GM23338 (cell line): ENCODE measurements at regions not wholly inside any gene's neighbourhood (a gene's known extent, or its start where the extent isn't known, plus 50 kb on each side); places are given as distances from the start of the nearest gene placed in this dataset.

Source experiments
- ATAC-seq: fragments of 200-7000 bp; cut with Tn5 transposase; 3 replicates; pipeline ENCODE4 v1.9.1; 2020
- DNase-seq: peaks from one replicate; pipeline ENCODE4 v3.0.0-alpha.2; 2015; ENCODE audit warnings: low spot score
- H2AFZ ChIP-seq: fragments of 200-600 bp; sonication (generic); 2 replicates; pipeline ENCODE4 v1.8.0; 2016; ENCODE audit warnings: antibody characterized with exemption, mild to moderate bottlenecking, moderate library complexity
- H3F3A ChIP-seq: fragments of 200-600 bp; sonication (generic); replicated peaks from 2 replicates; pipeline ENCODE4 v1.8.0; 2017; ENCODE audit warnings: antibody characterized with exemption, mixed run types, low read depth
- H3K27ac ChIP-seq: fragments of 200-600 bp; sonication (generic); 2 replicates; pipeline ENCODE4 v1.6.1; 2016; ENCODE audit warnings: low read depth
- H3K27me3 ChIP-seq: fragments of 200-600 bp; sonication (generic); 2 replicates; pipeline ENCODE4 v1.8.0; 2016; ENCODE audit warnings: mild to moderate bottlenecking, mixed run types, moderate library complexity; ENCODE audit not compliant: insufficient read depth
- H3K36me3 ChIP-seq: fragments of 200-600 bp; sonication (generic); 2 replicates; pipeline ENCODE4 v1.8.0; 2016; ENCODE audit warnings: mild to moderate bottlenecking; ENCODE audit not compliant: insufficient read depth
- H3K4me1 ChIP-seq: fragments of 200-600 bp; sonication (generic); 2 replicates; pipeline ENCODE4 v1.8.0; 2016; ENCODE audit warnings: mild to moderate bottlenecking, moderate library complexity; ENCODE audit not compliant: insufficient read depth
- H3K4me2 ChIP-seq: fragments of 200-600 bp; sonication (generic); 2 replicates; pipeline ENCODE4 v1.7.1; 2017; ENCODE audit warnings: mixed run types
- H3K4me3 ChIP-seq: fragments of 200-600 bp; sonication (generic); 2 replicates; pipeline ENCODE4 v1.6.1; 2016; ENCODE audit warnings: mixed run types
- H3K79me2 ChIP-seq: fragments of 200-600 bp; sonication (generic); replicated peaks from 2 replicates; pipeline ENCODE4 v1.8.0; 2017; ENCODE audit warnings: mild to moderate bottlenecking; ENCODE audit not compliant: insufficient read depth
- H3K9me2 ChIP-seq: fragments of 200-600 bp; sonication (generic); 2 replicates; pipeline ENCODE4 v1.8.0; 2017; ENCODE audit not compliant: insufficient read depth
- H4K20me1 ChIP-seq: fragments of 200-600 bp; sonication (generic); replicated peaks from 2 replicates; pipeline ENCODE4 v1.8.0; 2017; ENCODE audit warnings: mild to moderate bottlenecking; ENCODE audit not compliant: insufficient read depth
- H3K27ac Mint-ChIP-seq: 2 replicates; pipeline ENCODE4 v1.8.0; 2020; ENCODE audit warnings: inconsistent platforms, mild to moderate bottlenecking, moderate library complexity, mixed read lengths
- H3K27me3 Mint-ChIP-seq: 3 replicates; pipeline ENCODE4 v1.8.0; 2022; ENCODE audit warnings: low read depth, mild to moderate bottlenecking, moderate library complexity, mixed read lengths, inconsistent platforms; ENCODE audit not compliant: insufficient read depth, poor library complexity
- H3K36me3 Mint-ChIP-seq: 3 replicates; pipeline ENCODE4 v1.8.0; 2021; ENCODE audit warnings: low read depth, mild to moderate bottlenecking, inconsistent platforms, moderate library complexity, mixed read lengths
- H3K4me1 Mint-ChIP-seq: 3 replicates; pipeline ENCODE4 v1.8.0; 2020; ENCODE audit warnings: mild to moderate bottlenecking, inconsistent platforms, mixed read lengths
- H3K4me3 Mint-ChIP-seq: 3 replicates; pipeline ENCODE4 v1.8.0; 2021; ENCODE audit warnings: moderate library complexity, mild to moderate bottlenecking, inconsistent platforms, mixed read lengths
- H3K9me3 Mint-ChIP-seq: 3 replicates; pipeline ENCODE4 v1.8.0; 2020; ENCODE audit warnings: moderate library complexity, mild to moderate bottlenecking, inconsistent platforms, mixed read lengths
- CTCF ChIP-seq, 2 experiments: fragments of 200-600 bp in 1 of 2; sonication (generic) in 1 of 2; conservative IDR thresholded peaks; 2 replicates each; pipeline versions ENCODE4 v1.5.1 to v1.6.1; 2016 to 2017; ENCODE audit warnings: antibody characterized with exemption in 2 of 2, low read depth in 2 of 2, mild to moderate bottlenecking in 2 of 2, moderate library complexity in 1 of 2
- EZH2phosphoT487 ChIP-seq: fragments of 200-600 bp; sonication (generic); IDR thresholded peaks from one replicate; pipeline ENCODE4 v1.8.1; 2018; ENCODE audit warnings: antibody characterized with exemption; ENCODE audit not compliant: unreplicated experiment
- NANOG ChIP-seq: IDR thresholded peaks from 2 replicates; pipeline ENCODE4 v1.6.1; 2016; ENCODE audit warnings: antibody characterized with exemption, borderline replicate concordance
- POLR2AphosphoS5 ChIP-seq: IDR thresholded peaks from 2 replicates; pipeline ENCODE4 v1.6.1; 2016; ENCODE audit warnings: antibody characterized with exemption, low read depth
- STAT1 ChIP-seq: IDR thresholded peaks from one replicate; pipeline ENCODE4 v1.6.1; 2016; ENCODE audit warnings: antibody characterized with exemption; ENCODE audit not compliant: unreplicated experiment
- ZNF114 ChIP-seq: fragments of 250-450 bp; sonication (Bioruptor Pico); IDR thresholded peaks from 2 replicates; pipeline ENCODE4 v1.5.0; 2020; ENCODE audit warnings: mild to moderate bottlenecking, moderate library complexity
- ZNF331 ChIP-seq: fragments of 250-450 bp; sonication (Bioruptor Pico); IDR thresholded peaks from 2 replicates; pipeline ENCODE4 v1.5.0; 2020; ENCODE audit warnings: low read depth, mild to moderate bottlenecking, moderate library complexity
- ZNF462 ChIP-seq: fragments of 250-450 bp; sonication (Bioruptor Pico); IDR thresholded peaks from 2 replicates; pipeline ENCODE4 v1.5.0; 2020; ENCODE audit warnings: mild to moderate bottlenecking, moderate library complexity

- H4K20me1 ChIP-seq = no peaks in the 10 kb centered on the region
- H3K79me2 ChIP-seq = no peaks in the 10 kb centered on the region
- H3K27ac ChIP-seq = no peak overlapping the region
- Mint-ChIP-seq H3K27me3 (no peaks in the 10 kb centered on the region), H3K27ac (0 out of 2 replicates have a peak overlapping the region, but pooled peaks have one; percentile 37), H3K9me3 (peaks cover 2% of the 10 kb centered on the region; the same call in 1 of the 3 replicates), H3K4me1 (peaks cover 17% of the 10 kb centered on the region), H3K36me3 (peaks cover 8% of the 10 kb centered on the region), H3K4me3 (no peak overlapping the region)
- ATAC-seq (no peak), DNase-seq (no peak)
- no peaks in the 10 kb centered on the region for H3F3A ChIP-seq
- TF ChIP-seq NANOG (no peak), ZNF331 (CRISPR knock-in tag) (no peak), ZNF114 (CRISPR knock-in tag) (no peak), CTCF (conservative IDR thresholded peaks at IDR 0.05; ENCODE audit: low read depth in 2 of 2) (no peak), POLR2AphosphoS5 (no peak), STAT1 (no peak), EZH2phosphoT487 (no peak), ZNF462 (CRISPR knock-in tag) (no peak)
- H3K9me2 ChIP-seq = no peaks in the 10 kb centered on the region
- H3K36me3 ChIP-seq = no peaks in the 10 kb centered on the region
- H2AFZ ChIP-seq = no peak overlapping the region
- H3K4me1 ChIP-seq = peaks cover 13% of the 10 kb centered on the region
- H3K27me3 ChIP-seq = no peaks in the 10 kb centered on the region
- no peak overlapping the region for H3K4me2 ChIP-seq
- H3K4me3 ChIP-seq = no peak overlapping the region
Observed at GRCh38 chr3:63046152-63046551, 170.9 kb upstream of the CADPS start.
